Subcutaneous abdominal adipose tissue (tissue), 5 donors: ENCODE measurements at regions not wholly inside any gene's neighbourhood (a gene's known extent, or its start where the extent isn't known, plus 50 kb on each side); places are given as distances from the start of the nearest gene placed in this dataset.
"Not testable (repeated sequence)": the region's sequence is repeated elsewhere in the genome, so short reads cannot be mapped to it uniquely, and the experiment has no call there.

Experiments used
- H3K27ac ChIP-seq: one replicate; pipeline ENCODE4 v1.7.0; 2013; ENCODE audit warnings: low read depth, mild to moderate bottlenecking, inconsistent platforms, low read length, moderate library complexity
- H3K27me3 ChIP-seq, 5 donors: one replicate each; pipeline ENCODE4 v1.7.0; 2013; ENCODE audit warnings: low read length in 5 of 5, inconsistent platforms in 1 of 5; ENCODE audit not compliant: control insufficient read depth in 5 of 5, insufficient read depth in 4 of 5
- H3K36me3 ChIP-seq, 5 donors: one replicate each; pipeline ENCODE4 v1.7.0; 2013; ENCODE audit warnings: low read length in 5 of 5; ENCODE audit not compliant: control insufficient read depth in 5 of 5, insufficient read depth in 5 of 5
- H3K4me1 ChIP-seq, 5 donors: one replicate each; pipeline ENCODE4 v1.7.0; 2013; ENCODE audit warnings: low read length in 5 of 5, mild to moderate bottlenecking in 3 of 5, moderate library complexity in 1 of 5; ENCODE audit not compliant: control insufficient read depth in 5 of 5, insufficient read depth in 5 of 5
- H3K4me3 ChIP-seq, 5 donors: one replicate each; pipeline ENCODE4 v1.7.0; 2013; ENCODE audit warnings: low read length in 5 of 5, low read depth in 1 of 5
- H3K9ac ChIP-seq, 5 donors: one replicate each; pipeline ENCODE4 v1.7.0; 2013; ENCODE audit warnings: low read length in 5 of 5, mild to moderate bottlenecking in 4 of 5, moderate library complexity in 3 of 5
- H3K9me3 ChIP-seq, 5 donors: one replicate each; pipeline ENCODE4 v1.7.0; 2013; ENCODE audit warnings: low read length in 5 of 5; ENCODE audit not compliant: control insufficient read depth in 5 of 5
- donor health status: healthy.
- donor health status: healthy.
- donor health status: healthy.
- donor health status: healthy.
- donor health status: healthy.

GRCh38 chr18:59070181-59070912, 69.3 kb upstream of the SEC11C start:
- Histone ChIP-seq H3K4me1 (peaks cover 0 to 3% (median 2%) of the 10 kb centered on the region in 5 donors), H3K9me3 (no peaks in the 10 kb centered on the region), H3K9ac (no peak overlapping the region), H3K4me3 (no peak overlapping the region), H3K27me3 (no peaks in the 10 kb centered on the region), H3K27ac (no peak overlapping the region), H3K36me3 (no peaks in the 10 kb centered on the region)

GRCh38 chr18:59072727-59073421, 66.8 kb upstream of the SEC11C start:
- H3K4me1 ChIP-seq = peaks cover 0 to 8% (median 2%) of the 10 kb centered on the region in 5 donors
- no peak overlapping the region for H3K27ac ChIP-seq
- H3K9ac ChIP-seq = no peak overlapping the region
- no peaks in the 10 kb centered on the region for H3K27me3 ChIP-seq
- H3K36me3 ChIP-seq = no peaks in the 10 kb centered on the region
- no peak overlapping the region for H3K4me3 ChIP-seq
- H3K9me3 ChIP-seq = no peaks in the 10 kb centered on the region

GRCh38 chr18:59075923-59076322, 63.8 kb upstream of the SEC11C start:
- H3K9me3 ChIP-seq = no peaks in the 10 kb centered on the region
- peaks cover 0 to 6% (median 0%) of the 10 kb centered on the region in 5 donors for H3K4me1 ChIP-seq
- H3K9ac ChIP-seq = no peak overlapping the region
- no peaks in the 10 kb centered on the region for H3K36me3 ChIP-seq
- H3K27ac ChIP-seq = no peak overlapping the region
- no peaks in the 10 kb centered on the region for H3K27me3 ChIP-seq
- no peak overlapping the region for H3K4me3 ChIP-seq

GRCh38 chr18:59079264-59079663, 60.4 kb upstream of the SEC11C start:
- H3K4me1 ChIP-seq = peaks cover 0 to 6% (median 0%) of the 10 kb centered on the region in 5 donors
- peaks cover 0 to 8% (median 0%) of the 10 kb centered on the region in 5 donors for H3K27me3 ChIP-seq
- H3K36me3 ChIP-seq = no peaks in the 10 kb centered on the region
- H3K9me3 ChIP-seq = no peaks in the 10 kb centered on the region
- no peak overlapping the region for H3K27ac ChIP-seq
- no peak overlapping the region for H3K4me3 ChIP-seq
- H3K9ac ChIP-seq = no peak overlapping the region

GRCh38 chr18:59079687-59080501, 59.8 kb upstream of the SEC11C start:
- H3K9me3 ChIP-seq, H3K9ac ChIP-seq, H3K36me3 ChIP-seq, H3K4me1 ChIP-seq, H3K27me3 ChIP-seq, H3K27ac ChIP-seq, H3K4me3 ChIP-seq: not testable (repeated sequence)

GRCh38 chr18:59083136-59083818, 56.4 kb upstream of the SEC11C start:
- H3K36me3 ChIP-seq = no peaks in the 10 kb centered on the region
- H3K4me3 ChIP-seq = no peak overlapping the region
- H3K27ac ChIP-seq = no peak overlapping the region
- no peaks in the 10 kb centered on the region for H3K9me3 ChIP-seq
- H3K27me3 ChIP-seq = peaks cover 0 to 8% (median 0%) of the 10 kb centered on the region in 5 donors
- H3K9ac ChIP-seq = no peak overlapping the region
- H3K4me1 ChIP-seq = peaks cover 0 to 5% (median 0%) of the 10 kb centered on the region in 5 donors

GRCh38 chr18:59085126-59085794, 54.4 kb upstream of the SEC11C start:
- Histone ChIP-seq H3K9me3 (no peaks in the 10 kb centered on the region), H3K4me1 (no peaks in the 10 kb centered on the region), H3K9ac (no peak overlapping the region), H3K36me3 (no peaks in the 10 kb centered on the region), H3K27me3 (peaks cover 0 to 8% (median 0%) of the 10 kb centered on the region in 5 donors), H3K4me3 (no peak overlapping the region), H3K27ac (no peak overlapping the region)

GRCh38 chr18:59085797-59086196, 53.9 kb upstream of the SEC11C start:
- Histone ChIP-seq H3K9me3 (no peaks in the 10 kb centered on the region), H3K9ac (no peak overlapping the region), H3K27me3 (peaks cover 0 to 8% (median 0%) of the 10 kb centered on the region in 5 donors), H3K4me1 (no peaks in the 10 kb centered on the region), H3K36me3 (no peaks in the 10 kb centered on the region), H3K4me3 (no peak overlapping the region), H3K27ac (no peak overlapping the region)

- Histone ChIP-seq H3K4me1 (no peaks in the 10 kb centered on the region), H3K36me3 (no peaks in the 10 kb centered on the region), H3K27me3 (peaks cover 0 to 8% (median 0%) of the 10 kb centered on the region in 5 donors), H3K9ac (no peak overlapping the region), H3K9me3 (no peaks in the 10 kb centered on the region), H3K27ac (no peak overlapping the region), H3K4me3 (no peak overlapping the region)
Measured at GRCh38 chr18:59086522-59086921, 53.2 kb upstream of the SEC11C start.
